NCI-H510A treated with DMSO at 0.1 percent for 48 hours (cell line): ENCODE measurements at regions not wholly inside any gene's neighbourhood (a gene's known extent, or its start where the extent isn't known, plus 50 kb on each side); places are given as distances from the start of the nearest gene placed in this dataset.

Experiments used
- DNase-seq: peaks from one replicate; lab custom pipeline; 2025; lab: John Stamatoyannopoulos, UW

DNA sequence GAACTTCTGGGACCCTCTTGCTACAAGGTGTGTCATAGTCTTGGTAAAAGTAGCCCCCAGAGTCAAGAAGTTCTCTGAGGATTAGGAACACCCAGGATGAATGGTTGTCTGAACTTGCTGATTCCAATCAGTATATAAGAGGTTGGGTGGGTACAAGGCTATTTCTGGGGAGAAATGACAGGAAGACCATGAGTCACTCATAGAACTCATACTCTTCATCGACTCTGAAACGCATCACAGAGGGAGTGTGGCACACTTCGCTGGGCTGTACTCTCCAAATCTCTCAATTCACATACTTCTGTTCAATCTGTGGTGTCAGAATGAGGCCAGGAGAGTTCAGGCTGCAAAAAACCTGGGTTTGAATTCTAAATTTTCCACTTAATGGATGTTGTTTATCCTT is 193.2 kb upstream of the LEF1 start:
- no peak for DNase-seq

DNA sequence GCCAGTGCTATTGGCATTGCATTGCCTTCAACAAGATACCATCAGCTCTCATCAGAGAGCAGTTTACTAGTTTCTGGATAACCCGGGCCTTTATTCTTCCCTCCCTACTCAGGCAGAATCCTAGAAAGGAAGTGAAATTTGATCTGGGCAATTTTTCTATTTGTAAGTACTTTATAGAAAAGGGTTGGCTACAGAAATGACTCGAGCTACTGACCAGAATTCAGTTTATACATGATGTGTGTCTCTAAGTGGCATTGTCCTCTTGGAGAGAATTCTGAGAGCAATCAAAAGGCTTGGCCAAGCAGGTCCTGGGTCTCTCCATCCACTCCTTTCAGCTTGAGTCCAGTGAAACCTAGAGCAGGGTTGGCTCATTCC is 192.7 kb upstream of the LEF1 start:
- DNase-seq, result peak; percentile 20

DNA sequence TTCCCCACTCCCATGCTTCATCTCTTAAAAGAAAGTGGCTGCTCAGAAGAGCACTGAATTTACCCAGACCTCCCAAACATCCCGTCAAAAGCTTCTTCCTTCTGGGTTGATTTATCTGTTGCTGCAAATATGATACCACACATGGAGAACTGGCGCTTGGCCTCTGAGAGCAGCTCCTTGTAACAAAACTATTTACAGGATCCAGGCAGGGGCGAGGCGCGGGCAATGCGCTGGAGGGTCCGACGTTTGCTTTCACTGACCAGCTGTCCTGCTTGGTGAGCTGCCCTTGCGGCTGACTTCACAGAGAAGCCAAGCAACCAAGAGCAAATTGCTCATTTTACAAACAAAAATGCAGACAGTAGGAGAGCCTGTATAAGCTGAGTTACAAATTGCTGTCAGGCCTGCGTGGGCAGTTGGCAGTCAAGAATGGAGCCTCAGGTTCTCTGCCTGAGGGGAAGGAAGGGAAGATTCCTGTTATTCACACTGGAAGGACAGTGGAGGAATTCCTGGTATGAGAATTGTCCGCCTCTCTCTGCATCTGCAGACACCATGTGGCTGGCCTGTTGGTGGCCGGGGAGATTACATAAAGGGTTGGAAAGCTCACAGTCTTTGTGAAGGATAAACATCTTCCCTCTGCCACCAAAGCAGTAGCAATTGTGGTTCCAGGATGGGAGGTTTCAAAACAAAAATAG is 192.2 kb upstream of the LEF1 start:
- no peak for DNase-seq

DNA sequence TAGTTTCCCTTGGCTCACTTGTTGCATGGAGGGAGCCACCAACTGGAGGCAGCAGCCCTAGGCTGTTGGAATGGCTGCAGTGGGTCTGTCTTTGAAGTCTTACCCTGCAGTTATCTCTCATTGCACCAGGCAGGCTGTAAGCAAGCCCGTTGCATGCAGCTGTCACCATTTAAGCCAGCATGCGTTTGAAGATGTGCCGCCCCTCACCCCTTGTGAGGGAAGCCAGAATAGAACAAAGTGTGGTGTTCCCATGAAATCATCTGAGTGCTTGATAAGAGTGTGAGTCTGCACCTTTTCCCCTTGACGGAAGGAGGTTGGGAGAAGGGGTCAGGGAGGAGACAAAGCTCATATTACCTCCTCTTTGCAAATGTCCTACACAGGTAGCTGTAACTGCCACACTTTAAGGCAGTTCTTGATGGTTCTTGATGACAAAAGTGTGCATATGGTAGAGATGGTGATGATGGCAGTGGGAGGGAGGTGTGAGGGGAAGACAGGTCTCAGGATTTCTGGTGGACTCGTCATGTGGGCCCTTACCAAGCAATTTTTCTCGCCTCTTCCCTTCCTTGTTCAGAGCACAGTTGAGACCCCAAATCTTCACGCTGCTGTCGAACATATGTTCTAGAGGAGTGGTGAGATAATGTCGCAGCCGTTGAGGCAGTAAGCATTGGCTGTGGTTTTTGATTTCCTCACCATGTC is 191.4 kb upstream of the LEF1 start:
- DNase-seq, result peak; percentile 34

DNA sequence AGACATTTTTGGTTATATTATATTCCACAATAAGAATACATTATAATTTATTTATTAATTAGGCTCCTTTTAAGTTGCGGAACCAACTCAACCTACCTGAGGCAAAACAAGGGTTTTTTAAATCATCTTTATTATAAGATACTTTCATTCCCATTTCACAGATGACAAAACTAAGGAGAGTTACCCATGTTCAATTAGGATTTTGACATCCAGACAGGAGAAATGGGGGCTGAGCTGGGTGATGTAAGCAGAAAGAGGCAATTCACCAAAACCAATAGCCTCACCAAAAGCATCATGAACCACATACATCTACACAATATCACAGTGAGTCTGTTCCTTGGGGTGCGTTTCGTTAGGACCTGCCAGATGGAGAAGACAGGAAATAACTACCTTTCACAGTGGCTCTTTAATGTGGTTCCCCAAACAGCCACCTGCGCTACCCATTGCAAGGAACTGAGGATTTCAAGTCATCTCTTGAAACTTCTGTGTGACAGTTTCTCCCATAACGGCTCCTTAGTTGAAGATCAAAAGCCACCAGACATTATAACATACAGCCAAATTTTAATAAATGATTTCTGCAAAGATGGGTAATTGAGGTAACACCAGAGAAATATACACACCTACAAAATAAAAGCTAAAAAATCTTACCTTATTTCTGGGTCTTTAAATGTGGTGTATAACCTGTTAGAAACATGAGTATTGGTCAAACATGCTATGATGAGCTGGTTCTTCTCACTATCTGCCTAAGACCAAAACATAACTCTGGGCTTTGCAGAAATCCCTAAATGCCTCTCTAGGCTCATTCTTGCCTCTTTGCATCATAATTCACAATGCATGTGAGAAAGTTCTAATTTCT is 190.6 kb upstream of the LEF1 start:
- no peak for DNase-seq

DNA sequence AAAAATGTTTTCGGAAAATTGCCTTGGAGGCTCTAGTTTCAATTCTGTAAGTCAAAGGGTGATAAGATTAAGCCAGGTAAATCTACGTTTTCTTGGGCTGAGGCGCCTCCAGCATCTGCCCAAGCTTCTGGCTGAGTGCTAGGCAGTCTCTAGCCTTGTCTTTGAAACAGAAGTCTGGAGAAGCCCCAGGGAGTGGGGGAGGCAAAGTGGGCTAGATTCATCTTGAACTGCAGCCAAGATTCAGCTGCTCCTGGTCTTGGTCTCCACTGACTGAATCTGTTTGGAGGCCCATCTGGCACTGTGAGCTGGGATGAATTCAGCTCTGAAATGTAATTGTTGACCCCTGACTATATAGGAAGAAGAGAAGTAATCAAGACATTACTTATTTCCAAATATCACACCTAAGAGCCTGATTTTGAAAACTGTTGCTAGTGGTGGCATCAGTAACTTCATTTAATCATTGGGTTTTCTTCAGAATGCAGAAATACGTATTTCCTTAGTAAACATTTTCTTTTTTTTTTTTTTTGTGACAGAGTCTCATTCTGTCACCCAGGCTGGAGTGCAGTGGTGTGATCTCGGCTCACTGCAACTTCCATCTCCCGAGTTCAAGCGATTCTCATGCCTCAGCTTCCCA is 187.3 kb upstream of the LEF1 start:
- DNase-seq, result no peak

DNA sequence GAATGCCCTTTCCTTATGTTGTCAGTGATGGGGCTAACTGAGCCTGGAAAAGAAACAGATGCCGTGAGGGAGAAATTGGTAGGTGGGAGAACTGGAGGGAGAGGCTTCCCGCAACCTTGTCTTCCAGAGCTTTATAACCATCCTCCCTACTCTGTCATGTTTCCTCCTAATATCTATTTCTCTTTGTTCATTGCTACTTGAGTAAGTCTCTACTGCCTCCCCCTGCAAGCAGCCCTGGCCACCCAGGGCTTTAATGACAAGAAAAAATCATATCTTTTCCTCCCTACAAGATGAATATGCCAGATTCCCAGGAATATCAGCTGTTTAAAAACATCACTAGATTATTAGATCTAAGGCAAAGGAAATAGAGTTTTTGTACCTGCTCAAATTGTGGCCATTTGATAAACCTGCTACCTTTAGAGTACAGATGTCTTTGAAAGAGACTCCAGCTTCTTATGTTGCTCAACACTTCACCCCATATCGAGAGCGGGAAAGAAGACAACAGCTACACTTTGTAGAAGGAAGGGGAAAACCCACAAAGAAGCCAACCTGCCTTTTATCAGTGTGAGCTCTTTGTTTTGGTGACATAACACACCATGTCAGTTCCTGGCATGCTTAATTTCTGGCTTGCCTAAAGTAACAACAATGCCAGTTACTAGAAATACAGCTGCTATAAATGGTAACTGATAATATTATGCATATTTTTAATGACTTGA is 186.6 kb upstream of the LEF1 start:
- DNase-seq, result no peak

DNA sequence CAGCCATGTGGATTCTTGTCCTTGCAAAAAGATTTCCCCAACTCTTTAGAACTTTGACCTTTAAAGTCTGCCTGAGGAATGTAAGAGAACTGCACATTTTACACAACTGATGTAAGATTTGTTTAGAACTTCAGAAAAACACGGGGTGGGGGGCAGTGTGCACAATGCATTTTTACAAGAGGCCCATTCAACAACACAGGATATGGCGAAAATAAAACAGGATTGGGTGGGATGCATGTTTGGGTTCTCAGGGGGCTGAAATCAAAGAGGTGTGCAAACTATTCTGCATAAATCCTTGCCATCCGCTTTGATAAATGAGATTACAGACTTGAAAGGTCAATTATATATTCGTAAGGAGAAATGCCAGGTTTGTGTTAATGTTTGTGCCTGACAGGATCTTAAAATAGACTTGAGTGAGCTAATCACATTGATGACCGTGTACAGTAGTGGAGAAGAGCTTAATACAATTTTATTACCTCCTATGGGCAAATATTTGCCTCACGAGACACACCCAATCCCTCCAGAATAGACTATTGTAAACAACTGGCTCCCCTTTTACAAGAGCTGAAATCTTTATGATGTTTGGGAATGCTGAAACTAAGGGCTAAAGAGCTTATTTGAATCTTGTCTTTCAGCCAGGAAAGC is 184.1 kb upstream of the LEF1 start:
- DNase-seq, result no peak

DNA sequence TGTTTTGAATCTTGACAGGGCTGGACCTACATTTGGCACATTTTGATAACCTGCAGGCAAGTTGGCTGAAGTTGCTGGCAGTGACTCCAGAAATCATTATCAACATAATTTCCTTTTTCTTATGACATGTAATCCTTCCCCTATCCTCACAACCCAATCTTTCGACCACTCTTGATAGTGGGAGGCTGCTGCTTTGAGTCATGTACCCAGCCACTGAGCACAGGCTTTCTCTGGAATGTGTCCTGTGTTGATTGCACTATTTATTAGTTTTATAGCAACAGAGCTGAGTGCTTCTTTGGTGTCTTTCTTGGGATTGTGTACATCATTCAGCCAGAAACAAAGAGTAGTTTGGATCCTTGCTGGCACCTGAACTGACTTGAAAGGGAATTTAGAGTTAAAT is 183.1 kb upstream of the LEF1 start:
- DNase-seq, result no peak

DNA sequence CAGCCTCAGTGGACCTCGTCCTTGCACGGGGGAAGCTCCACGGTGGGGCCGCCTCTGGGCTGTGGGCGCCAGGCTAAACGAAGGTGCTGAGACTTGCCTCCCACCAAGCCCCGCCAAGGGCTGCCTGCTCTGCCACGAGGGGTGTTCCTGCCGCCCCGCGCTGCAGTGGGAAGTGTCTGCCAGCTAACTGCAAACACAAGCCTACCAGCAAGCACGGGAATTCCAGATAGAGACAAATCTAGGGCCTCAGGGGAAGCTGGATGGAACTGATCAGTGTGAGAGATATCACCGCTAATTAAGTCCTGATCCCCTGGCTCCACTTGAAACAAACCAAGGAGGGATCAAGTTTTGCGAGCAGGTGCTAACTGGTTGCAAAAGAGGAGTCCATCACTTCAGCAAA is 181.6 kb upstream of the LEF1 start:
- DNase-seq, result peak; percentile 9

DNA sequence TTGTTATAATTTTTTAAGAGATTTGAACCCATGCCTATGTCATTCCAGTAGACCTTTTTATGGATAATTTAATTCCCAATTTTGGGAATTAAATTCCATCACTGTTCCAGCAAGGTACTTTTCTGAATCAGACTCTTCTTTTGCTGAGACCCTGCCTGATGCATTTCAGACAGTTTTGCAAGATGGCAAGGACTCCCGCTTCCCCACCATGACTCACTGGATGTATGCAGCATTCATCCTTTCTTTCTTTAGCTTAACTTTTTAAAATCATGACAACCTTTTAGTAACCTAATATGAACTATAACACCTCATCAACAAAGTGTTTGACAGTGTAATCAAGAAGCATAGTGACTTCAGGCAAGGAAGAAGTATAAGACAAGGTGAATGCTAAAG is 178.1 kb upstream of the LEF1 start:
- no peak for DNase-seq

DNA sequence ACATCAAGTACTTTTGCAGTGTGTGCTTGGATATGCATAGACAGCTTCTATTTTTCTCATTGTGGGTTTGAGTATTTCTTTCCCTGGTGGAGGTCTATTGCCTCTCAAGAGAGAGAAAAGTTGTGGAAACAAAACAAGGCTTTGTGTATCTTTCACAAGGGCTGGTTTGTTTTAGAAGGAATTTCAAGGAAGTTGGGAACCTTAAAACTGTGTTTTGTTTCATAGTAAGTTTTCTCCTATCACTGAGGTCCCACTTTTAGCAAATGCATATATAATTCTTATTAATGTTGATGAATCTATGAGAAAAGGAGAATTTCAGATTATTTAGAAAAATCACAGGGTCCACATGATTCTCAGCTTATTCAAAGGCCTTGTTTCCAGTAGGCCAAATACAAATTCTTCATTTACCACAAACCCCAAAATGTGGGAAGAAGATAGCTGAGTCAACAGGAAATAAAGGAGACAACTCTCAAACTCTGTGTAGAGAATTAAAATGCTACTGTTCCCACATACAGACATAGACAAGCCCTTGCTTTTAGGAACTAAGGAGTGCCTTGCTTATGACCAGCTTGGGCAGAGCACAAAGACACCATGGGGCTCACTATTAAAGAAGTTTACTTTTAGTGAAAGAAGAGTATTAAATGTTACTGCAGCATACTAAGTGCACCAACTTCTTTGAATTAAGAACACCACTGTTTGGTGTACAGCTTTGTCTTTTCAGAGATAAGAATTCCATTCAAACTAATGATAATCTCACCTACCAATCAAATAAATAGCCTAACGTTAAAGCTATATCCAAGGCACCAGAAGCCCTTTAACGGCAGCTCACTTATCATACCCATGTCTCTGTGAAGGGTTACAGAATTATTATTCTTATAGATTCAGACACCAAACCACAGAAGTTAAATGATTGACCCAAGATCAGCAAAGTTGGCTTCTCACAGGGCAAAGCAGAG is 177.4 kb upstream of the LEF1 start:
- DNase-seq, result no peak

DNA sequence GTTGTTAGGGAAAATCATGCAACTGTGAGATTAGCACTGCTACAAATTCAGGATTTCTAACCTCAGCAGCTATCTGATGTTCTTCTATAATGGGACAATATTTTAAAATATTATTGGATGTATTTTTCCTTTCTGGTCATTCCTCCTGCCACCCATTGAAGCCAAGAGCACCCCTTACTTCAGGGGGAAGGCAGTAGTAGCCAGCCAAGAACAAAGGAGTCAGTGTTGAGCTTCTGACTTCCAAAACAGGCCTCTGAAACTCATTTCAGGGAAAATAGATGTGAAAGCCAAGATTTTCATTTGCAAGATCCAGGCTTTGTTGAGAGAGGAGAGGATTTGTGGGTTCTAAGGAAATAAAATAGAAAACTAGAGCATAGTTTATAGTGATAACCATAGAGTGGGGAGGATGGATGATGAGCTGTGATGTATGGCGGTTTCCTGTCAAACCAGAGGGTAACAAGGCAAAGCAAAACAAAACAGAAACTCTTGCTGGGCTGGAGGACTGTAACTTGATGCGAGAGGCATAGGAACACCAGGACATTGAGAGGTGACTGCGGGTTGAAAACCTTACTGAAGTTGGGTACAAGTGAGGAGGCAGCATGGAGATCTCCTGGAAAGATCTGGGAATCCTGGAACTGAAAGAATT is 173.7 kb upstream of the LEF1 start:
- DNase-seq, result no peak

DNA sequence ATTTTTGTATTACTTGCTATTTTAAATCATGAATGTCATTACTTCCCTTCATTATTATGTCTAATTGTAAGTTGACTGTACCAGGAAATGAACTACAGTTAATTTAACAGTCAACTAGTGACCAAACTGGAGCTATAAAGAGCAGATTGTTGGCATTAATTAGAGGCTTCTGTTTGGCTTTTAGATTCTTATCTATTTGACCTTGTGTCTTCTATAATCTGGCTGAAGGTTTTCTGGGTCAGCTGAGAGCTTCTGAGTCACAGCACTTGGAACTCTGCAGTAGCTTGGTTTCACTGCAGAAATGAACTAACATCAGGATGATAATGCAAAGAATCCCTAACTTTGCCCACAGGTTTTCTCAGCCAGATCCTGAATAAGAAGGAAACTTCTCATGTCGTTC is 169.2 kb upstream of the LEF1 start:
- no peak for DNase-seq

DNA sequence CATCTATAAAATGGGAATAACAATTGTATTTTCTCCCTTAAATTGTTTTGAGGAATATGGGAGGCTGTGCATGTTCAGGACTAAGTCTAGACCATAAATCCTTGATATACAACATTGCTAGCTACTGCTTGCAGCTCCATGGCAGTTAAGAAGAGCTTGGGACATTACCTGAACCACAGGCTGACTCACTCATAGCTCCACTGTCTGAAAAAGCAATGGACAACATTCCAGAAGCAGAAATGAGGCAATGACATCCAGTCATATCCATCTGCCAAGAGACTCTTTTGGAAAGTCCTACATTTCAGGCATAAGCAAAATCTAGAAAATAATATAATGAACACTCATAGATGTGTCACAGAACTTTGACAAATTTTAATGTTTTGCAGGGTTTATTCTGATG is 167.3 kb upstream of the LEF1 start:
- no peak for DNase-seq

DNA sequence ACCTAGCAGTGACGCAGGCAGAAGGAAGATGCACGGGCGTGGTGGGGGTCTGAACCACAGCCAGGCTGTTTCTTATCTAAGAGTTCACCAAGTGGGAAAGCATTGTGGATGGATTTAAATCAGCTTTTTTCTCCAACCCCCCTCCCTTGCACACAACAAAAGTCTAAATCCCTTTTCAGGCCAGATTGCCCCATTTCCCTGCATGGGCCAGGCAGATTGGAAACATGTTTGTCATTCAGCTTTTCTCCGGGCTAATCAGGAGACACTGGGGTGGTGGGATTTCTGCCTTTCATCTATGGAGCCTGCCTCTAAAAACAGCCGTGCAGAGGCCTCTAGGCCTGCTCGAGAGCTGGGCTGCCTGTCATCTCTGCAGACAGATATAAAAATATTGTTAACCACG is 166.3 kb upstream of the LEF1 start:
- DNase-seq, result no peak

DNA sequence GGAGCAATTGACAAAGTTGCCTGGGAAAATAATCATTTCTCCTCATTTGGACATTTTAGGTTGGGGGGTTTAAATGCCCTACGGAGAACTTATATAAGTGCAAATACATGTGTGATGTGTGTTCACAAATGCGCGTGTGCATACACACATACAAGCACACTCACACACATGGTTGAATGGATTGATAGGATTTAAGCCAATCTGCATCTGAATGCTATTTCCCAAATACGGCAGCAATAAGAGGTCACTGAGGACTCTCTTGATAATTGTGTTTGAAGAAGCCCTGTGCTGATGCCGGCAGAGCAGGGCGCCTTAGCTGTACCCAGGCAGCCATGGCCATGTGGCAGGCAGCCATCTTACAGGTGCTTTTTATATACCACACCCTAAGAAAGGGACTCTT is 165.3 kb upstream of the LEF1 start:
- no peak for DNase-seq

DNA sequence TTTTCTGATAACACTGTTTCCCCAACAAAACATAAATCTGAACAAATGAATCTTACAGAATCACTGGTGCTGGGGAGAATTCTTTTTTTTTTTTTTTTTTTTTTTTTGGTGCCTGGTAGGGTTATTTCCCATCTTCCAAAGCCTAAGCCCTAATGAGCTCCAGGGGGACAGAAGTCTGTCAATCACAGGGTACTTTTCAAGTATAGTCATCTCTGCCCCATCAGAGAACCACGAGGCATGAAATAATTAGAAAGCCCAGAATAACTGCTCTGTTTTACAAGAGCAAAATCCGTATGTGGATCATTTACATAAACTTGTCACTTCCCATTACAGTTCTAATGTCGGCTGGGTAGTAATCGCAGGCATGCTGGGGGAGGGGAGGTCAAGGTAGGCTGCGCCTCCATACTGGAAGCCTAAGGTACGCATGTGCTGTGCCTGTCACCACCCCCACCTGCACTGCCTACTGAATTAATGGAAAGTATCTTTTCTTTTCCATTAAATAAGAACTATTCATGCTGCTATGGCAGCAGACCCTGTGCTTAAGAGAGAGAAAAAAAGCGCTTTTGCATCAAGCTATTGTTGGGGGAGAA is 164.7 kb upstream of the LEF1 start:
- DNase-seq, result no peak

DNA sequence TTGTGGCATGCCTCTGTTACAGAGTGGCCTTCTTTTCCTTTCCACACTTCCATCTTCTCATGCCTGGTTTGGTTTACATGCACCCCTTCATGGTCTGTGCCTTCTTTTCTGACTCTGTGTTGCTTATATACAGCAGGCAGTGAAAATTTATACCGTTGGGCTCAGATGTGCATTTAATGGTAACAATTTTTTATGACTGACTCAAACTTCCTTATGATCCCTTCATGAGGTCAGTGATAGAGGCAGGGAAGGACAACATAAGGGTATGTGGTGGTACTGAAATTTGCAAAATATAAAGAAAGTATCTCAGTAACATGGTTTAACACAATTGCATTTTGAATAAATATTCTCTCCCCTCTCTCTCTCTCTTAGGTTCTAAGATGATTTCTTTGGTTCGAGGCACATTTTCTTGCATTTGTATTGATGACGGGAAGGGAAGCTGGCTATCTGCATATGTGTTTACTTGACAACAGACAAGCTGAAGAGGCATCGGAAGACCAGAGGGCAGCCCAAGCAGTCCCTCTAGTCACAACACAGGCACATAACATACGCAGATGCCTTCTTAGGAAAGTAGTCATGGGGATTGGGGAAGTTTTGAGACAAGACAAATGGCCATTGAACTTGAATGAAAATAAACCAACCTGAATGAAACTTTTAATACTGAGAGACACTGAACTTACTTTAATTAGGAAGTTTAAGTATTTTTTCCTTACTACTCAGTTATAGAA is 163.3 kb upstream of the LEF1 start:
- no peak for DNase-seq
